GM21786 (cell line): ENCODE measurements at regions not wholly inside any gene's neighbourhood (a gene's known extent, or its start where the extent isn't known, plus 50 kb on each side); places are given as distances from the start of the nearest gene placed in this dataset.

Experiments
- ATAC-seq: cut with Tn5 transposase; IDR thresholded peaks from one replicate; pipeline ENCODE4 v1.9.1; 2021; ENCODE audit not compliant: unreplicated experiment

GRCh38 chr2:200725596-200725995, 86.1 kb upstream of the BZW1 start:
- no peak for ATAC-seq

DNA sequence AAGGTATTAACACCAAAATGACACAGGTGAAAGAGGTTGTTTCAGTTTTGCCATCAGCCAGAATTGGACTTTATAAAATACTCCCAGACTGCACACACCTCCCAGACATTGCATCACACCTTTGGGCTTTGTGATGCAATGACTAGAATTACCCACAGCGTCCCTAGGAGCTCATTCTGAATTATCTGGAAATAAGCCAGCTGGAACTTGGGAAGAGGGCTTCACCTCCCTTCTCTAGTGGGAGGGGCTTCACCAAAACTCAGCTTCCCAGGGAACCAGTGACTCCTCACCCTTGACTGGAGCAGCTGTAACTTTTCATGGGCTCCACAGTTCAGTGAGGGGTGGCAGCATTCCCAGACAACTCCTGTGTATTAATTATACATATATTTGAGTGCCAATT, 83.1 kb upstream of the BZW1 start:
- ATAC-seq = no peak

- no peak for ATAC-seq
Measured at GRCh38 chr2:200730302-200730701, 81.4 kb upstream of the BZW1 start.

DNA sequence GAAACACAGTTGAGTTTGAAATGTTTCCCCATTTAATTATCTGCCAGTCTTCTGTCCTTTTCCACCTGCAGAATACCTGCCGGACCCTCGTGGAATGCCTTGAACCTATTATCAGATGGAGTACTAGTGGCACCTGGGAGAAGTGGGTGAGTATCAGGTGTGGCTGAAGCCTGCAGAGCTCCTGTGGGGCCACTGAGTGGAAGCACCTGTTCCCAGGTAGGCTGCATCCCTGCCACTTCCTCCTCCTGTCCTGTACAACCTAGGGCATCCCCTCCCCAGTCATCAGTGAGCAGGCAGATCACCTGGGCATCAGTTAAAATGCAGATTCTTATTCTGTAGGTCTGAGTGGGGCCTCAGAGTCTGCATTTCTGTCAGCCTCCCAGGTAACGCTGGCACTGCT, 80.8 kb upstream of the BZW1 start:
- ATAC-seq = no peak

GRCh38 chr2:200732866-200733265, 78.8 kb upstream of the BZW1 start:
- no peak for ATAC-seq

- ATAC-seq = no peak
Measured at GRCh38 chr2:200733713-200734198, 78.0 kb upstream of the BZW1 start.

GRCh38 chr2:200735061-200735460, 76.6 kb upstream of the BZW1 start:
- no peak for ATAC-seq

DNA sequence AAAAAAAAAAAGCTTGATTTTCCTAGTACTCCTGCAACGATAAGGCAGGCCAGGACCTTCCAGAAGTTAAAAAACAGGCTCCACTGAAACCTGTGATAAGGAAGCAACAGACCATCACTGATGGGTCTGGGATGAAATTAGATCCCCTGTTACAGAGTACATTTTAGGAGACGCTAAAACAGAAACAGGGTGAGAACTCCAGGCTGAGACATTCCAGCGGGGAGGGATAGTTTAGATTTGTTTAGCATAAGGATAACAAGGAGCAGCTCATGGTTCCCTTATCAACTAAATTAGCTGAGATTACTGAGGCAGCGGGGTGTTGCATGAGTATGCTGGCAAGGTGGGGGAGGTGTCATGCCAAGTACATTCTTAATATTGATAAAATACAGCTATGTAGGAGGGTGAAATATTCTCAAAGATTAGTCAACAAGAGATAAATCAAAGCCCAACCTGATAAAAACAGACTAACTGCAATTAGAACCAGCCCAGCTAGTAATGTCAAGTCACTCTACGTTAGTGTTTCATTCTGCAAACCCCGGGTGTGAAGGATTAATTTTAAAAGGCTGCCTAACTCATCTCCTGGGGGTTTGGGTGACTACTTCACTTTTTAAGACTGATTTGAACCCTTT, 75.0 kb upstream of the BZW1 start:
- no peak for ATAC-seq

- ATAC-seq = no peak
Measured at GRCh38 chr2:200737585-200737984, 74.1 kb upstream of the BZW1 start.

DNA sequence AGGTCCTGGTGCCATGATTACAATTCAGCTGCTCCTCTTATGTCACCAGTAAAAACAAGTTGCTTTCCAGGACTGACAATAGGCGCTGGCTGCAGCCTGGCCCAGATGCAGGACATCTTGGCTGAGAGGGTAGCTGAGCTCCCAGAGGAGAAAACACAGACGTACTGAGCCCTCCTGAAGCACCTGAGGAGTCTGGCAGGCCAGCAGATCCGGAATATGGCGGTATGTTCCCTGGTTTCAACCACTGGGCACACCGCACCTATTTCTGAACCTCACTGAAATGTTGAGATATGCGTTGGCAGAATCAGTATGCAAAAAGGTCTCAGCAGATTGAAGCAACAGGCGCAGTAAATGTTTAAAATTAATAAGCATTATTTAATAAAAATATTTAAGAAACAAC, 73.1 kb upstream of the BZW1 start:
- ATAC-seq = no peak

DNA sequence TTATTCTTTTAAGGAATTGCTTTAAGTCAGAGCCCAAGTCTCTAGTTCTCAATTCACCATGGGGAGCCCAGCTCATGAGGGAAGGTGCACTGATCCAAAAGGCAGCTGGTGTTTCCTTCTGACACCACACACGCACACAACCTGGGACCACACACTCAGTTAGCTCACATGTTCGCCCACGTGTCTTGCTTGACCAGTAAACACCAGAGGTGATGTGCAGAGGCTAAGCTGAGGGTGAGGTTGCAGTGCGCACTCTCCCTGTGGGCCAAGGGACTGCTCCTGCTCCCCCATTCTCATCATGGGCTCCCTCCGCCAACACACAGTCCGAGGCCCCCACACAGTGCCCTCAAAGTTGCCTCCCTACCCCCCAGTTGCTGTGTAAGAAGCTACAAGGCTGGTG, 70.8 kb upstream of the BZW1 start:
- no peak for ATAC-seq

DNA sequence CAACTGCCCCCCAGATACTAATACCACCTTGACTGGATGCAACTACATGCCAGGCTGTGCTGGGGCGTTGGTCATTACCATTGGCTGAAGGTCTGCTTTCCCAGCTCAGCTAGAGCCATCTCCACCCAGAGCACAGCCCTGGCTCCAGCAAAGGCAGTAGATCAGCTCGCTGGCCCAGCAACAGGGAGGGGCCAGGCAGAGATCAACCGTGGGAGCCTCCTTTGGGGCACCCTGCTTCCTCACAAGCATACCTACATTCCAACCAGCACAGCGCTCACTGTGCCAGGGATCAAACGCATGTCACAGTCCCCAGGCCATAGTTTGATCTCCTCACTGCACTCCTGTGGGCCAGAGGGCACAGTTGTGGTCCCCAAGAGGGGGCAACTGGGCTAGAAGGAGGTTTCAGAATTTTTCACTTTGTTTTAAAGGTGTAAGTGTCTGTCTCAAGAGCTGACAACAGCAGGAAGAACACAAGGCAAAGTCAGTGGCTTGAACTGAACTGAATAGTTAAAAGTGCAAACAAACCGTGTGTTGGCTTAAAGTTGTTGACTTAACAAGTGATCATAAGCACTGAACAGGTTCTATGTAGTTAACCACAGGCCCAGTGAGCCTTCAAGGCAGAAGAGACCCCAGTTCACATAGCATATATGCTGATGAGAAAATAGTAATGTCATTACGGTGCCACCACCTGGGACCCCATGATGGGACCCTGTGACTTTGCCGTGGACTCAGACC, 70.1 kb upstream of the BZW1 start:
- ATAC-seq = no peak

DNA sequence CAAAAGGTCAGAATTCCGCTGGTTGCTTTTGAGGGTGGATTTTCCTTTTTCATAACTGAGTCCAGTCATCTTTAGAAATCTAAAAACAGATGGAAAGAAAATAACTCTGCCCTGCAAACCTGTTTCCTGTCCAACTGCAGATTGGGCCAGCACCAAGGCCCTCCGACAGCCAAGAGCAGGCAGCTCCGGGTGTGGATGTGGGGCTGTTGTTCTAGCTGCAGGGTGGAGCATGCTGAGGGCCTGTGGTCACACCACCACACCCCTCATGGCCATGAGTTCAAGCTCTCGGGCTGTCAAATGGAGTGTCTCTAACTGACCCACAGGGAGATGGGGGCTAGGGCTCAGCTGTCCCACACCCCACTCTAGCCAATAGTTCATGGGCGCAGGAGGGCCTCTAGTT, 69.3 kb upstream of the BZW1 start:
- no peak for ATAC-seq

- no peak for ATAC-seq
Measured at GRCh38 chr2:200743042-200743676, 68.6 kb upstream of the BZW1 start.

- ATAC-seq = no peak
Measured at GRCh38 chr2:200744201-200744602, 67.5 kb upstream of the BZW1 start.

- ATAC-seq = no peak
Measured at GRCh38 chr2:200746301-200746700, 65.4 kb upstream of the BZW1 start.

DNA sequence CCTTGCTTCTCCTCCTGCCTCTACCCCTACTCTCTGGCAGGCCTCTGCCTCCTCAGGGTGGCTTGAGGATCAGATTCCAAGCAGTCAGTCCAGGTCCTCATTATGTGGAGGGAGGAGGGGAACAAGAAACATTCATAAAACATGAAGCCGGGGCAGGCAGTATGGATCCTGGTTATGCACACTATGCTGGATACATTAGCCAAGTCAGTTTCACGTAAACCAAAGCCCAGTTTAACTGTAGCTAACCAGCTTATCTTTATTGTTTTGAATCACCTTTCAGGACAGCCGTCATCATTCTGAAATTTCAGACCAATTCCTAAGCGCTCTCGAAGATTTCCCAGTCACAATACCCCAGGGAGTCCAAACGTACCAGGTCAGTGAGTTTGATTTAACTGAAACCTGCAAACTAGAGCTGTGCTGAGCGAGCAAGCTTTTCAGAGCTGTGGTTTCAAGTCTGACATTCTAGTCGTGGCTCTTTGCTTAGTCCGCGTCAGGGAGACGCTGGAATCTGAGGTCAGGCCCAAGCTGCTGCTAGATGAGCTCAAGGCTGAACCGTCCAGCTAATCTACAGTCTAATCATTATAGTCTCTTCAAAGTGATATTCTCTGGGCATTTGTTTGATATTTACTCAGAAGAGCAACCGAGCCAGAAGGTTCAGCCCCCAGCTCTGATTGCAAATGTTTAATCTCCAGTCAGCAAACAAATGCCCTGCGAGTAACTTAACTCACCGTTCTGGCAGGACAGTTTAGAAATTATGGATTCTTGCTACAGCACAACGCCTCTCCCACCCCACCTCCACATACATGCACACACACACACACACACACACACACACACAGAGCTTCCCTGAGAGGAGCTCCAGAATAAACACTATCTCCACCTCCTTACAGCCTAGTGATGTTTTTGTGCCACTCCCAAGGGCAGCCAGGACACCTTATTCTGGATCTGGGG, 63.8 kb upstream of the BZW1 start:
- no peak for ATAC-seq

DNA sequence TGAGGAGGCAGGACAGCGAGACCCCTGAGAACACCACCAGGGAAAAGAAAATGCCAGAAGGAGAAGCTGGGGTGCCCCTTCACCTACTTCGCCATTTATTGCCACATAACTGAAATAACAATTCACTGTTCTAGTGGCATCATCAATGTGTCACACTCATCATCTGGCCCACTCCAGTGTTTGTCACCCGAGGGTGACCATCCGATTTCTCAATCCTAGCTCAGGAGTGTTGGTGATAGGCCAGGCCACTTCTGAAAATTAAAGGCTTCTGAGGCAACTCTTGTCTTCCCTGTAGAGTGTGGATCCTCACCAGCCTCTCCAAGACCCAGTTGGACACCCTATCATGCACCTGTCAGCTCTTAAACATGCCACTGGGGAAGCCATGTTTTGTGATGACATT, 62.9 kb upstream of the BZW1 start:
- ATAC-seq = no peak

- no peak for ATAC-seq
Measured at GRCh38 chr2:200749631-200750322, 61.9 kb upstream of the BZW1 start.

- ATAC-seq = no peak
Measured at GRCh38 chr2:200750323-200750910, 61.3 kb upstream of the BZW1 start.
